ENCODE measurements at regions not wholly inside any gene's neighbourhood (a gene's known extent, or its start where the extent isn't known, plus 50 kb on each side); places are given as distances from the start of the nearest gene placed in this dataset.
"Not testable (repeated sequence)": the region's sequence is repeated elsewhere in the genome, so short reads cannot be mapped to it uniquely, and the experiment has no call there.

- no peak for DNase-seq (ENCODE audit: low read depth, low spot score)
- no peaks in the 10 kb centered on the region for H3K4me1 Mint-ChIP-seq
- H3K27me3 Mint-ChIP-seq (ENCODE audit: low read depth): no peaks in the 10 kb centered on the region
- TF ChIP-seq CTCF (conservative IDR thresholded peaks at IDR 0.05): no peak
- peaks cover 4% of the 10 kb centered on the region for H3K36me3 Mint-ChIP-seq (ENCODE audit: low read depth)
- H3K4me3 Mint-ChIP-seq: no peak overlapping the region
- no peak overlapping the region for H3K27ac Mint-ChIP-seq (ENCODE audit: unreplicated experiment)
- peaks cover 8% of the 10 kb centered on the region for H3K9me3 Mint-ChIP-seq
Observed at GRCh38 chr4:20185103-20185502, 66.6 kb upstream of the SLIT2 start.

- H3K4me1 Mint-ChIP-seq; H3K4me3 Mint-ChIP-seq; H3K36me3 Mint-ChIP-seq (ENCODE audit: low read depth); H3K27ac Mint-ChIP-seq (ENCODE audit: unreplicated experiment); H3K27me3 Mint-ChIP-seq (ENCODE audit: low read depth); H3K9me3 Mint-ChIP-seq; DNase-seq (ENCODE audit: low read depth, low spot score): not testable (repeated sequence)
Observed at GRCh38 chr4:20183131-20183530, 68.6 kb upstream of the SLIT2 start.

- Mint-ChIP-seq H3K27me3 (ENCODE audit: low read depth) (no peaks in the 10 kb centered on the region), H3K36me3 (ENCODE audit: low read depth) (peaks cover 4% of the 10 kb centered on the region), H3K4me1 (no peaks in the 10 kb centered on the region), H3K4me3 (no peak overlapping the region), H3K9me3 (peaks cover 4% of the 10 kb centered on the region), H3K27ac (ENCODE audit: unreplicated experiment) (no peak overlapping the region)
- TF ChIP-seq CTCF (conservative IDR thresholded peaks at IDR 0.05): no peak
- no peak for DNase-seq (ENCODE audit: low read depth, low spot score)
Observed at GRCh38 chr4:20181926-20182325, 69.8 kb upstream of the SLIT2 start.

- no peak for DNase-seq (ENCODE audit: low read depth, low spot score)
- H3K4me1 Mint-ChIP-seq: no peaks in the 10 kb centered on the region
- peaks cover 4% of the 10 kb centered on the region for H3K36me3 Mint-ChIP-seq (ENCODE audit: low read depth)
- peaks cover 4% of the 10 kb centered on the region for H3K9me3 Mint-ChIP-seq
- no peak for TF ChIP-seq CTCF (conservative IDR thresholded peaks at IDR 0.05)
- H3K4me3 Mint-ChIP-seq: no peak overlapping the region
- H3K27ac Mint-ChIP-seq (ENCODE audit: unreplicated experiment): no peak overlapping the region
- H3K27me3 Mint-ChIP-seq (ENCODE audit: low read depth): no peaks in the 10 kb centered on the region
Observed at GRCh38 chr4:20180509-20180908, 71.2 kb upstream of the SLIT2 start.

GRCh38 chr4:20178902-20179576 lies 72.7 kb upstream of the SLIT2 start:
- DNase-seq (ENCODE audit: low read depth, low spot score): no peak
- no peak for TF ChIP-seq CTCF (conservative IDR thresholded peaks at IDR 0.05)
- H3K4me3 Mint-ChIP-seq: no peak overlapping the region
- peaks cover 4% of the 10 kb centered on the region for H3K9me3 Mint-ChIP-seq
- H3K4me1 Mint-ChIP-seq: no peaks in the 10 kb centered on the region
- no peak overlapping the region for H3K27ac Mint-ChIP-seq (ENCODE audit: unreplicated experiment)
- H3K27me3 Mint-ChIP-seq (ENCODE audit: low read depth): no peaks in the 10 kb centered on the region
- peaks cover 4% of the 10 kb centered on the region for H3K36me3 Mint-ChIP-seq (ENCODE audit: low read depth)

GRCh38 chr4:20176881-20177280 lies 74.8 kb upstream of the SLIT2 start:
- peaks cover 4% of the 10 kb centered on the region for H3K9me3 Mint-ChIP-seq
- H3K36me3 Mint-ChIP-seq (ENCODE audit: low read depth): peaks cover 2% of the 10 kb centered on the region
- H3K27me3 Mint-ChIP-seq (ENCODE audit: low read depth): no peaks in the 10 kb centered on the region
- no peak overlapping the region for H3K4me3 Mint-ChIP-seq
- no peak overlapping the region for H3K27ac Mint-ChIP-seq (ENCODE audit: unreplicated experiment)
- no peaks in the 10 kb centered on the region for H3K4me1 Mint-ChIP-seq
- no peak for TF ChIP-seq CTCF (conservative IDR thresholded peaks at IDR 0.05)
- DNase-seq (ENCODE audit: low read depth, low spot score): no peak
